IMR-90 (cell line): ENCODE measurements at regions not wholly inside any gene's neighbourhood (a gene's known extent, or its start where the extent isn't known, plus 50 kb on each side); places are given as distances from the start of the nearest gene placed in this dataset.

Source experiments
- CTCF ChIP-seq: conservative IDR thresholded peaks from 2 replicates; pipeline ENCODE4 v1.5.1; 2012; ENCODE audit warnings: mild to moderate bottlenecking, low read depth, low read length, improper control_type of control experiment
- RCOR1 ChIP-seq: IDR thresholded peaks from 2 replicates; pipeline ENCODE4 v1.6.1; 2012; ENCODE audit warnings: mild to moderate bottlenecking, low read length, improper control_type of control experiment; ENCODE audit not compliant: insufficient replicate concordance

DNA sequence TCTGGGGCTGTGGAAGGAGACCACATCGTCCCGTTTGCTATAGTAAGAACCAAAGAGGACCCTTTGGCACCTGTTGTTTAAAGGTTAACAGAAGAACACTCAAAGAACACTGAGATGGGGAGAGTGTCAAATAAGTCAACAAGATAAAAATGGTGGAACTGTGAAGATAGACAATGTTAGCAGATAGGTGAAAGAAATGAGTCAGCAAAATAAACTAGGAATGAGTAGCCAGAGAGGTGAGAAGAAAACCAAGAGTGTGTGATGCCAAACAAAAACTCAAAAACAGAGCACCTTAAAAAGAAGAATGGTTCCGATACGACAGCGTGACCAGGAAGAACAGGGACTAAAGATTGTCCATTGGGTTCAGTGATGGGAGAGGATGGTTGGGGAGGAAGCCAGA is 74.7 kb upstream of the PIWIL1 start:
- TF ChIP-seq RCOR1 (no peak), CTCF (no peak)
